Left lung (tissue), 4 donors: ENCODE measurements at regions not wholly inside any gene's neighbourhood (a gene's known extent, or its start where the extent isn't known, plus 50 kb on each side); places are given as distances from the start of the nearest gene placed in this dataset.

Experiments used
- ATAC-seq: fragments of 200-7000 bp; cut with Tn5 transposase; one replicate; pipeline ENCODE4 v1.9.1; 2020; ENCODE audit warnings: moderate library complexity
- DNase-seq, 4 donors: peaks; one replicate each; pipeline ENCODE4 v3.0.0-alpha.2; 2013 to 2020
- H3K27ac ChIP-seq, 2 donors: fragments of 200-600 bp; sonication (generic) in 1 of 2; one replicate each; pipeline versions ENCODE4 v1.5.0 to v1.8.0; 2020 to 2021
- H3K27me3 ChIP-seq, 2 donors: fragments of 200-600 bp; sonication (generic) in 1 of 2; one replicate each; pipeline versions ENCODE4 v1.5.0 to v1.8.0; 2020 to 2021
- H3K36me3 ChIP-seq, 2 donors: fragments of 200-600 bp; sonication (generic) in 1 of 2; one replicate each; pipeline versions ENCODE4 v1.5.0 to v1.8.0; 2020 to 2021
- H3K4me1 ChIP-seq, 2 donors: fragments of 200-600 bp; one replicate each; pipeline ENCODE4 v1.8.0; 2021
- H3K4me3 ChIP-seq, 2 donors: fragments of 200-600 bp; sonication (generic) in 1 of 2; one replicate each; pipeline versions ENCODE4 v1.5.0 to v1.8.0; 2020 to 2021; ENCODE audit warnings: mild to moderate bottlenecking in 1 of 2
- H3K9me3 ChIP-seq, 2 donors: fragments of 200-600 bp; sonication (generic) in 1 of 2; one replicate each; pipeline versions ENCODE4 v1.5.0 to v1.8.0; 2020 to 2021
- CTCF ChIP-seq, 2 donors: fragments of 200-600 bp; sonication (generic) in 1 of 2; IDR thresholded peaks; one replicate each; pipeline versions ENCODE4 v1.5.0 to v1.8.0; 2021; ENCODE audit warnings: antibody characterized with exemption in 2 of 2
- intact Hi-C, 2 donors: fragments of 100-400 bp; cut with DNase I; formaldehyde crosslinking; loops; one replicate each; pipeline versions ENCODE4 v1.11.2 to v1.14.2; 2022
- donor health status: DM: no; HTN: yes; CAD: no.
- donor health status: DM: no; HTN: no; CAD: no.

GRCh38 chr2:8416849-8417832, 264.7 kb upstream of the ID2 start:
- H3K27me3 ChIP-seq = no peaks in the 10 kb centered on the region
- no peak overlapping the region for H3K4me3 ChIP-seq
- H3K36me3 ChIP-seq = no peaks in the 10 kb centered on the region
- intact Hi-C loops = no loop called here
- peaks cover 0 to 31% of the 10 kb centered on the region in 2 donors for H3K4me1 ChIP-seq
- ATAC-seq (no peak), DNase-seq (no peak)
- H3K9me3 ChIP-seq = no peaks in the 10 kb centered on the region
- no peak overlapping the region for H3K27ac ChIP-seq
- TF ChIP-seq CTCF (IDR thresholded peaks at IDR 0.05) = no peak

GRCh38 chr2:8418721-8419120, 263.1 kb upstream of the ID2 start:
- H3K4me1 ChIP-seq = peaks cover 0 to 17% of the 10 kb centered on the region in 2 donors
- no peak for TF ChIP-seq CTCF (IDR thresholded peaks at IDR 0.05)
- H3K27ac ChIP-seq = no peak overlapping the region
- intact Hi-C loops = no loop called here
- no peak overlapping the region for H3K4me3 ChIP-seq
- no peaks in the 10 kb centered on the region for H3K9me3 ChIP-seq
- no peaks in the 10 kb centered on the region for H3K36me3 ChIP-seq
- no peak for ATAC-seq
- H3K27me3 ChIP-seq = no peaks in the 10 kb centered on the region
- no peak for DNase-seq

- H3K27ac ChIP-seq = no peak overlapping the region
- H3K9me3 ChIP-seq = no peaks in the 10 kb centered on the region
- H3K27me3 ChIP-seq = no peaks in the 10 kb centered on the region
- DNase-seq (no peak), ATAC-seq (no peak)
- TF ChIP-seq CTCF (IDR thresholded peaks at IDR 0.05) = no peak
- H3K4me1 ChIP-seq = peaks cover 0 to 4% of the 10 kb centered on the region in 2 donors
- intact Hi-C loops = no loop called here
- no peaks in the 10 kb centered on the region for H3K36me3 ChIP-seq
- H3K4me3 ChIP-seq = no peak overlapping the region
Observed at GRCh38 chr2:8421658-8422449, 260.0 kb upstream of the ID2 start.

GRCh38 chr2:8422450-8422800, 259.4 kb upstream of the ID2 start:
- DNase-seq = no peak
- H3K4me1 ChIP-seq = peaks cover 0 to 4% of the 10 kb centered on the region in 2 donors
- H3K9me3 ChIP-seq = no peaks in the 10 kb centered on the region
- H3K27me3 ChIP-seq = no peaks in the 10 kb centered on the region
- ATAC-seq = no peak
- H3K4me3 ChIP-seq = no peak overlapping the region
- intact Hi-C loops = no loop called here
- no peak for TF ChIP-seq CTCF (IDR thresholded peaks at IDR 0.05)
- H3K36me3 ChIP-seq = no peaks in the 10 kb centered on the region
- H3K27ac ChIP-seq = no peak overlapping the region
